GM18505 (cell line): ENCODE measurements at regions not wholly inside any gene's neighbourhood (a gene's known extent, or its start where the extent isn't known, plus 50 kb on each side); places are given as distances from the start of the nearest gene placed in this dataset.

Source experiments
- ATAC-seq: cut with Tn5 transposase; IDR thresholded peaks from one replicate; pipeline ENCODE4 v1.9.1; 2021; ENCODE audit not compliant: unreplicated experiment
- POLR2A ChIP-seq: IDR thresholded peaks from 4 replicates; pipeline ENCODE4 v1.6.1; 2011; ENCODE audit warnings: borderline replicate concordance; ENCODE audit not compliant: insufficient read depth, insufficient read length; ENCODE audit errors: extremely low read depth

DNA sequence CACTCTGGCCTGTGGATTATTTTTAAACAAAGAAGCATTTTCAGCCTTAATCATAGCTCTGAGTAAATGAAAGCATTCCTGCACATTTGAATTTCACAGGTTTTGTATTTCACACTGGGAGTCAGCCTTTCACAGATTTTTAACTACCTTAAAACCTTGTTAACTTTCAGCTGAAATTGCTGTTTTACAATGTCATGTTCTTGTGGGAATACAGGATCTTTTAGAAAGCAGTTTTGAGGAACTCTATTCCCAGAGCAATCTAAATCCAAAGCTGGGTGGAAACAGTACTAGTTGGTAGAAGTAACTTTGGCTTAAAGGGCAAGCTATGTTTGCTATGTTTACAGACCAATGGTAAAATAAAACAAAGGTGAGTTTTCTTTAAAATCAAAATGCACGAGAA, 600.6 kb downstream of the KCNJ2 start:
- ATAC-seq = no peak
- no peak for TF ChIP-seq POLR2A

DNA sequence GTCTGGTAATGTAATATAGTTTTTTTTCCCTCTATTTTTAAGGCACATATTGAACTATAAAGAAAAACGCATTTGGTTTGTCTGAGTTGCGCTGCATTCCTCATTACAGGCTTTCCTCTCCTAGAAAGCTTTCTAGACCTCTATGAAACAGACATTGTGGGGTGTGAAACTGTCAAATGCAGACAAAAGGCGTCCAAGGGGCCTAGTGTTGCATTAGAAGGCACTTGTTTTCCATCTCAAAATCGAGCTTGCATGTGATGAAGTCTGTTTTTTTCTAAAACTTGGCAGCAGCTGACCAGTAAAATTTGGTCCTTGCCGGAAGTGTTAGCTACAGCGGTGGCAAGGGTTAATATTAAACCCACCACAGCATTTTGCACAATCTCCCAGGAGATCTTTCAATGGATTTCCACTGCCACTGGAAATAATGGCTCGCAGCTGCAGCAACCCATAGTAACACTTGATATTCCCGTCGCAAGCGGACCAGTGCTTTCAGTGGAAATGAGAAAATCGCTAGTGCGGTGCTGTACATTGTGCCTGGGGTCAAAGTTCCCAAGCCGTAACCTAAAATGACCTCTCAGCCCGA, 602.6 kb downstream of the KCNJ2 start:
- ATAC-seq = no peak
- TF ChIP-seq POLR2A = no peak

DNA sequence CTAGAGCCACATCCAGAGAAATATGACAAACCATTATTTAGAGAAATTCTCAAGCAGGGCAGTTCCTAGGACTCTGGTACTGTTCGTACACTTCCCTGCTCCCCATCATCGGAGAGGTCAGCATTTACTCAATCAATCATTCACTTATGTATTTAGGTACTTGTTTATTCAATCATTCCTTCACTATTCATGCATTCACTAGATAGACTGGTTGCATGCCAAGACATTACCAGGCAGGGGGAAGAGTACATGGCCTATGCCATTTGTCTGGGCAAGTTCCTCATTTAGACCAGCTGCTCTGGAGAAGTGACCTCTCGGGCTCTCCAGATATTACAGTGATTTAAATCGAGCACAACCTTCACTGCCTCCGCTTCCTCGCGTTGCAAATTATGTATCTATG, 603.4 kb downstream of the KCNJ2 start:
- ATAC-seq = no peak
- no peak for TF ChIP-seq POLR2A

DNA sequence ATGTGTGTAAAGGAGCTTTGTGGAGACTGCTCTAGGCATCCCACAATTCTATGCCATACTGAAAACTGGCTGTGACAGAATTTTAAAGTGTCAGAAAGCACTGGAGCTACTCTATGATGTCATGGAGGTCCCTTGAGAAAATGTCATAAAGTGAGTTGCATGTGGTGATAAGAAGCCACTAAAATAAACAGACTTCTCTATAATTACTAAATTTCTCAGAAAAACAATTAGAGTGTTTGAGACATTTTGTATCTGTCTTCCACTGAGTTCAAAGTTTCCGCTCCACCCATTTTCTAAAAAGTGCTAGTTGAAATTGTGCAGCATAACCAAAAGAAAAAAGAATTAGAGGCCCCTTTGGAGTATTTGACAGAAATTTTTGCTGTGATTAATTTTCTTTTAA, 603.9 kb downstream of the KCNJ2 start:
- no peak for ATAC-seq
- no peak for TF ChIP-seq POLR2A

DNA sequence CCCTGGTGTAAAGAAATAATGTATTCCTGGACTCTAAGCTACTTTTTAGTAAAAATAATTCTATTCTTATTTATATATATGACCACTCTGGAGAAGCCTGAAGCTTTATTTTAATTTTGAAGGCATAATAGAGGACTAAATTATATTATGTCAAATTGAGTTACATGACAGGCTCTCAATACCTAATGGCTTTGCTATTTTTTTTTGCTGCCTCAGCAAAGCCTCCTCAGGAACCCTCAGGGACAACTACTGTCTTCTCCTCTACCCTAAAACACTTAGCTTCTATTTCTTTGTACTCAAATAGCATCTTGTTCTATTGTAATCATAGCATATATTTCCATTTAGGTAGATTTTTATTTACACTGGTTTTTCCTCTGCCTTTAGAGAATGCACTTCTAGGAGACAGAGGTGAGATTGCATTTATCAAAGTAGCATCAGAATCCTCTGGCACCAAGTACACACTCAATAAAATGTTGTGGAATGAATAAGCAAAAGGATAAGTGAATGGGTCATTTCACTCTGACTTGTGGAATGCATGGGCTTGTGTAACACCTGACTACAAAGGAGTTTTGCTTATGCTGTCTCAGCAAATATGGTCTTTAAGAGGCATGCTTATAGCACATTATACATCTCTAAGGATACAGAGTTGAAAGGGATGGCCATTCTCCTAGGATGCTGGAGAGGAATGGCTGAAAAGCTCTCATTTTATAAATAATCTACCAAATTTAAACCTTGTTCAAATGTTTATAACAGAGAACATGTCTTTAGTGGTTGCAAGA, 605.2 kb downstream of the KCNJ2 start:
- TF ChIP-seq POLR2A = no peak
- ATAC-seq = no peak

DNA sequence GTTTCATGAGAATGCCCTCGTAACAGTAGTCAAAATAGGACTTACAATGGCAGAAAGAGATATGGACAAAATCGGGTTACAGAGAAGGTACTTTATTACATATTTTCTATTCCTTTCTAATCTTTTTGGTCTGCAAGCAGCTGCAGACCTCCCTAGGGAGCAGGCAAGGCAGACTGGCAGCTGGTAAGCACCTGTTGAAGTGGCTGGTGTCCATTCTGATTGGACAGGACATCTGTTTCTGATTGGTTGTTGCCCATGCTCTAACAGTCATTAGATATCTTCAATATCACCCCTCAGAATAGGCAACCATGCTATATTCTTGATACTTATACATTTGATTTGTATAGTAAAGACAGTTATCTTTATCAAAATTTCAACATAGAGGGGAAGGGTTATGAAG, 606.3 kb downstream of the KCNJ2 start:
- no peak for TF ChIP-seq POLR2A
- ATAC-seq = no peak

DNA sequence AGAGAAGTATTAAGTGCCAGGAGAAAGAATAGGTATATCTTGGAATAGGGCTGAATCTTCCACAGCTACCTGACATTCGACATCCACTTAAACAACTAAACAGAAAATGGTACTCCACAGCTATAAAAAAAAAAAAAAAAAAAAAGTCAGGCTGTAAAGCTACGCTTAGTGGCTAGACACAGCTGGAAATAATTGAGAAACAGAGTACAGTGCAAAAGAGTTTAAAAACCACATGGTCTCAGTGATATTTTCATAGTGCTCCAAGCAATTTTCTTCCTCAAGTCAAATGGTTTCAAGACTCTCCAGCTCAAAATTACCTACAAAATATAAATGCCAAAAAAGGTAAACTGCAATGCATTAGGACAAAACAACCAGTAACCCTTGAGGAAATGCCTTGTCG, 607.1 kb downstream of the KCNJ2 start:
- no peak for TF ChIP-seq POLR2A
- no peak for ATAC-seq

DNA sequence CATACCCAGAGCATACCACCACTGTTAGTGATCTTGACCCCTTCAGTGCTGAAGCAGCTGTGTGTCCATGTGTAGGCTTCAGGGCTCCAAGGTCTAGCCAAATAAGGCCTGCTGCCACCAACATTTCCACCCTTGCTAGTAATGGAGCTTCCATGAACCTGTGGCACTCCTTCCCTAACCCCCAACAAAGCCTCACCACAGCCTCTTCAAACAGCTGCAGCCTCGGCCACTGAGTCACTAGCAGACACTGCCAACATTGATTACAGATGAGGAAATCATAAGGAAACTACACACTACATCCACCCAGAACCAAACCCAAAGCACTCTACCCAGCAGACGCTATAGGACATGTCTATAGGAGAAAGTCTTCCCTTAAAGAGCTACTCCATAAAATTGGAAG, 610.7 kb downstream of the KCNJ2 start:
- no peak for ATAC-seq
- TF ChIP-seq POLR2A = no peak

DNA sequence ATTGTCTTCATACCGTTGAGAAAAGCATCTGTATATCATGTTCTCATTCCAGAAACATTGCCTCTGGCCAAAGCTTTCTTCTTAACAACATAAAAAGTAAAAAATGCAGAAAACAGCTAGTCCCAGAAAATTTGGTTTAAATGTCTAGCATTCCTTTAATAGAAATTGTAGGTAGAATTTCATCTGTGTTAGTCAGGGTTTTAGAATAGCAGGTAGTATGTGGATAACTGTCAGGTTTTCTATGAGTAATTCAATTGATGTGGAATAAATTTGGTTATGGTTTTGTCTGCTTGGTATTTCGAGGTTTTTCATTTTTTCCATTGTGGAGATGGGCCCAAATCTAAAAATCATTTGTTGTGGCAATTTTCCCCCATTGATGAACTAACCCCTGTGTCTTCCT, 616.7 kb downstream of the KCNJ2 start:
- no peak for ATAC-seq
- TF ChIP-seq POLR2A = no peak

DNA sequence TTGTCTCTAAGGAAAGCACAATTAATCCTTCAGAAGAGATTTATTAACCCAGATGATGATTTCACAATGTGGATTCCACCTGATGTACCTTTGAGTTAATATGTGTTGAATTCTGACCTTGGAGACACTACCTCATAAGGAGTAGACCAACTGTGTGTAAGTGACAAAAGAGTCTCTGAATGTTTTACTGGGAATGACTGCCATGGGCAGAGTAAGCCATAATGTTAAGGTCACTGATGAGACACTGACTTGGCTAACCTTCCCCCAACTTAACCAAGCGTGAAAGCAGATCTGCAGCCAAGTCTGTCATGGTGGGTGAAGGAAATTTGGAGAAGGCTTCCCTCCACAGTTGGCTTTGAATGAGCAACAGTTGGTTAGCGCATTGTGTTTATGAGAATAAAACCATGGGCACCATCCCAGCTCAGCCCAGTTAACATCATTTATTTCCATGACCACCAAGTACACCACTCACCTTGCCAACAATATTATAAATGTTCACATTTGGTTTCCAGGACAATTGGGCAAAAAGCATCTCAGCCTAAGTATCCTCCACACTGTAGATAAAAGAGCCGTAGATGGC, 618.5 kb downstream of the KCNJ2 start:
- no peak for ATAC-seq
- no peak for TF ChIP-seq POLR2A

DNA sequence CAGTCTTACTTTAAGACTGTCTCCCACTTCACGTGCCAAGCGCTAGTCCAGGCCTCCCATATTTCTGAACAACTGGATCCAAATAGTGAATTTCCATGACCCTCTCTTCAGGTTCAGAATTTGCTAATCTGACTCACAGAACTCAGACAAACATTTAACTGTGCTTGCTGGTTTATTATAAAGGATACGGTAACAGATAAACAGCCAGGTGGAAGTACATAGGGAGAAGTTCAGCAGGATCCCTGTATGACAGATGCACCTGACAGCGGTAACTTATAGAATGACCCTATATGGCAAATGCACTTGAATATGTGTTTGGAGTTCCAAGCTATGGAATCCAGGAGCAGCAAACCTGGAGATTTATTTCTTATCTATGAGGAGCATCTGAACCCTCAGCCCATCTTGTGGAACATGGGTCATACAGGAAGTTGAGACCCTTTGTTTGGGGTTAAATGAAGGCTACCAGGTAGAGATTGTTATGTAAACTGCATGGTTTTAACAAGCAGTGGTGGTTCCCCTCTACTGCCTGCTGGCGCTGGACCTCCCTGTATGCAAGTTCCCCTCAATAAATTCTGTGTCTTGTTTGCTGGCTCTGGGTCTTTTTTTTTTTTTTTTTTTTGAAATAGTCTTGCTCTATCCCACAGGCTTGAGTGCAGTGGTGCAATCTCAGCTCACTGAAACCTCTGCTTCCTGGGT, 622.6 kb downstream of the KCNJ2 start:
- ATAC-seq = no peak
- no peak for TF ChIP-seq POLR2A

DNA sequence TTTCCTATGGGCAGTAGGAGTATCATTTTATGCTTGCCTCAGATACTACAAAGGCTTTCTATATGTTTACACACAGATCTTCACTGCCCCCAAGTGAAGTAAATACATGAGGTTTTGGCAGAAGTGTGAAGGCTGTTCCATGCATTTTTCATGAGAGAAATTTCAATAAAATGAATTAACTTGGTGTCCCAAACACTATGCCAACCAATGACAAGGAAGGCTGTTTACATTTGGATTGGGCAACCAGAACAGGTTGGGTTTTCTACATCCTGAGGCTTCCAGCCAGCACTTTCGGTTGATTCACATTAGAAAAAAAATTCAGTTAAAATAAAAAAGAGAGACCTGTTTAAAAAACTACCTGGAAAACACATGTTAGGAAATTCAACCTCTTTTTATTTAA, 625.4 kb downstream of the KCNJ2 start:
- ATAC-seq = no peak
- no peak for TF ChIP-seq POLR2A

DNA sequence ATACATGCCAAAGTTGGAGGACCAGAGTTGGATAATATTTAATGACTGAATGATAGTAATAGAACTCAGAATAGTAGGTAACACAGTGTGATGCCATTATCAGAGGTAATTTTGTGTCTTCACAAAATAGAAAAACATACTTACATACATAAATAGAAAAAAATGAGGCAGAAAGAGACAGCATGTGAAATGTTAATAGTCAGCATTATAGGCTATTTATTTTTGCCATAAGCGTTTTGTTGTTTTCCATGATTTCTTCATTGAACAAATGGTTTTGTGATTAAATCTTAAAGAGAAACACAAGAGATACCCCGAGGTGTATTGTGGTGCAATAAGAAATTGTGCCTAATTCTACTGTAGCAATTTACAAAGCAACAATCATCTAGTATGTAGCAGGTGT, 626.3 kb downstream of the KCNJ2 start:
- ATAC-seq = no peak
- no peak for TF ChIP-seq POLR2A

DNA sequence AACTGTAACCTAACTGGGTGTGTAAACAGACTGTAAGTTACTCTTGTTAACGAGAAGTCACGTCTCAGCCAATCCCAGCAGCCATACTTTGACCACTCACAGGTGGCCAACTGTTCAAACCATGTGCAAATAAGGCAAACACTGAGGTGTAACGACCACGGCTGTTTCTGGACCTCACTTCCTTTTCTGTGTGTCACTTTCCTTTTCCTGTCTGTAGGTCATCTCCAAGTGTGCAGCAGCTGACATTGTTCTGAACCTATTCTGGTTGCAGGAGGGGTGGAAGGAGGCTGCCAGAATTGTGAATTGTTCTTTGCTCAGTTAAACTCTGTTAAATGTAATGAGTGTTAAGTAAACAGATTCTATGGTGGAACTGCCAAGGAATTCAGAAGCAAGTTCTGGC, 627.4 kb downstream of the KCNJ2 start:
- ATAC-seq = no peak
- no peak for TF ChIP-seq POLR2A
